ENCODE measurements at regions not wholly inside any gene's neighbourhood (a gene's known extent, or its start where the extent isn't known, plus 50 kb on each side); places are given as distances from the start of the nearest gene placed in this dataset.

GRCh38 chr12:60182354-60182753, 586.5 kb downstream of the SLC16A7 start:
- Histone ChIP-seq H3K27me3 (ENCODE audit: control insufficient read depth in 1 of 2, insufficient read depth in 2 of 2, low read length in 2 of 2) (no peaks in the 10 kb centered on the region), H3K9ac (ENCODE audit: low read length in 2 of 2) (no peak overlapping the region), H3K9me3 (ENCODE audit: control insufficient read depth in 2 of 2, low read length in 2 of 2) (no peaks in the 10 kb centered on the region), H3K4me3 (ENCODE audit: low read length in 2 of 2) (no peak overlapping the region), H3K4me1 (ENCODE audit: control insufficient read depth, insufficient read depth, low read length) (no peaks in the 10 kb centered on the region), H3K27ac (ENCODE audit: low read length) (no peak overlapping the region), H3K36me3 (ENCODE audit: control insufficient read depth in 2 of 2, insufficient read depth in 2 of 2, low read length in 2 of 2) (no peaks in the 10 kb centered on the region)

GRCh38 chr12:60184096-60184495, 588.3 kb downstream of the SLC16A7 start:
- H3K4me3 ChIP-seq (ENCODE audit: low read length in 2 of 2): no peak overlapping the region

GRCh38 chr12:60185060-60185459, 589.2 kb downstream of the SLC16A7 start:
- Histone ChIP-seq H3K27me3 (ENCODE audit: control insufficient read depth in 1 of 2, insufficient read depth in 2 of 2, low read length in 2 of 2) (no peaks in the 10 kb centered on the region), H3K9me3 (ENCODE audit: control insufficient read depth in 2 of 2, low read length in 2 of 2) (no peaks in the 10 kb centered on the region), H3K4me3 (ENCODE audit: low read length in 2 of 2) (no peak overlapping the region), H3K36me3 (ENCODE audit: control insufficient read depth in 2 of 2, insufficient read depth in 2 of 2, low read length in 2 of 2) (no peaks in the 10 kb centered on the region), H3K4me1 (ENCODE audit: control insufficient read depth, insufficient read depth, low read length) (no peaks in the 10 kb centered on the region), H3K27ac (ENCODE audit: low read length) (no peak overlapping the region), H3K9ac (ENCODE audit: low read length in 2 of 2) (no peak overlapping the region)

More at GRCh38 chr12:60184096-60184495, 588.3 kb downstream of the SLC16A7 start:
- H3K9me3 ChIP-seq (ENCODE audit: control insufficient read depth in 2 of 2, low read length in 2 of 2): no peaks in the 10 kb centered on the region
- H3K36me3 ChIP-seq (ENCODE audit: control insufficient read depth in 2 of 2, insufficient read depth in 2 of 2, low read length in 2 of 2): no peaks in the 10 kb centered on the region
- no peaks in the 10 kb centered on the region for H3K27me3 ChIP-seq (ENCODE audit: control insufficient read depth in 1 of 2, insufficient read depth in 2 of 2, low read length in 2 of 2)
- no peak overlapping the region for H3K9ac ChIP-seq (ENCODE audit: low read length in 2 of 2)
- H3K27ac ChIP-seq (ENCODE audit: low read length): no peak overlapping the region
- no peaks in the 10 kb centered on the region for H3K4me1 ChIP-seq (ENCODE audit: control insufficient read depth, insufficient read depth, low read length)

DNA sequence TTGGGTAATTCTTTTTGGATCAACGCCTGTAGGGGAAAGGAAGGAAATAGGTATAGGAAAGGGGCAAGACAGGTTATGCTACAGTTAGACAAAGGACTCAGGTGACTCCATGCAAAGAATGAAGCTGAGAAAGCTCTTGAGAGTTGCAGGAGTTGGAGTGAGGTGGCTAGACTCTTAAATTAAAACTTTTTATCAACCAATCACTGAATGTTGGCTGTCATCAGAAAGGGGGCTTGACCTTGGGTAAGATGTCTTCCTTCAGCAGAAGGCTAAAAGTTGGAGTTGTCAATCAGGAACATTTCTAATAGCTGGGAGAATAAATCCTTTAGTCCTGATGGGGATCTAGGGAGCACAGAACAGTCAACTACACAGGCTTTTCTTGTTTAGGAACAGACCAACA, 595.4 kb downstream of the SLC16A7 start:
- H3K27ac ChIP-seq (ENCODE audit: low read length): no peak overlapping the region
- H3K4me3 ChIP-seq (ENCODE audit: low read length in 2 of 2): no peak overlapping the region
- no peaks in the 10 kb centered on the region for H3K36me3 ChIP-seq (ENCODE audit: control insufficient read depth in 2 of 2, insufficient read depth in 2 of 2, low read length in 2 of 2)
- no peaks in the 10 kb centered on the region for H3K9me3 ChIP-seq (ENCODE audit: control insufficient read depth in 2 of 2, low read length in 2 of 2)
- H3K4me1 ChIP-seq (ENCODE audit: control insufficient read depth, insufficient read depth, low read length): no peaks in the 10 kb centered on the region
- no peak overlapping the region for H3K9ac ChIP-seq (ENCODE audit: low read length in 2 of 2)
- H3K27me3 ChIP-seq (ENCODE audit: control insufficient read depth in 1 of 2, insufficient read depth in 2 of 2, low read length in 2 of 2): no peaks in the 10 kb centered on the region

DNA sequence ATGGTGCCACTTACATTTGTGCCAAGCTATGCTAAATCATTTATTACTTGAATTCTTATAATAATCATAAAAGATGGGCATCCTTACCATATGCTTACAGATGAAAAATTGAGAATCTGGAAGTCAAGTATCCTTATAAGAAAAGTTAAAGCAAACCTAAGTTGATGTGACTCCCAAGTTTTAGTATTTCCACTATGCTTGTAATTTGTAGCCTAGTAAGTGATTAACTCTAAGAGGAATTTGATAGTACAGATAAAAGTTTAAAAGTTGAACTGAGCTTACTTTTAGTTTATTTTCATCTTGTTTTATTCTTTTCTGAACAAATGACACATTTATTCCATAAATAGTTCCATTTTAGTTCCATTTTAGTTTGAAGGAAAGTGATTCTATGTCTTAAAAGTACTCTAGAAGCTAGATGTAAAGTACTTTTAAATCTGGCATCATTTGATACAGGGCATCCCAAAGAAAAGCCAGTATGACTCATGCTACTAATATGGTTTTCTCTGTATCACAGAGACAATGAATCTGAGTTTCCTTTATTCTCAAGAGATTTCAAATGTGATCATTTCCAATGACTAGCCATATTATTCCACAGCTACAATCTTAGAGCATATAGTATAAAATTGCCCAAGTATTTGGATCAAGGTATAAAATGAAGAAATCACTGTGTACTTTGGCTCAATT, 596.0 kb downstream of the SLC16A7 start:
- no peak overlapping the region for H3K27ac ChIP-seq (ENCODE audit: low read length)
- no peaks in the 10 kb centered on the region for H3K9me3 ChIP-seq (ENCODE audit: control insufficient read depth in 2 of 2, low read length in 2 of 2)
- H3K27me3 ChIP-seq (ENCODE audit: control insufficient read depth in 1 of 2, insufficient read depth in 2 of 2, low read length in 2 of 2): no peaks in the 10 kb centered on the region
- no peak overlapping the region for H3K4me3 ChIP-seq (ENCODE audit: low read length in 2 of 2)
- no peaks in the 10 kb centered on the region for H3K36me3 ChIP-seq (ENCODE audit: control insufficient read depth in 2 of 2, insufficient read depth in 2 of 2, low read length in 2 of 2)
- H3K9ac ChIP-seq (ENCODE audit: low read length in 2 of 2): no peak overlapping the region
- no peaks in the 10 kb centered on the region for H3K4me1 ChIP-seq (ENCODE audit: control insufficient read depth, insufficient read depth, low read length)

- Histone ChIP-seq H3K27me3 (ENCODE audit: control insufficient read depth in 1 of 2, insufficient read depth in 2 of 2, low read length in 2 of 2) (no peaks in the 10 kb centered on the region), H3K9ac (ENCODE audit: low read length in 2 of 2) (no peak overlapping the region), H3K4me3 (ENCODE audit: low read length in 2 of 2) (no peak overlapping the region), H3K9me3 (ENCODE audit: control insufficient read depth in 2 of 2, low read length in 2 of 2) (no peaks in the 10 kb centered on the region), H3K4me1 (ENCODE audit: control insufficient read depth, insufficient read depth, low read length) (no peaks in the 10 kb centered on the region), H3K36me3 (ENCODE audit: control insufficient read depth in 2 of 2, insufficient read depth in 2 of 2, low read length in 2 of 2) (no peaks in the 10 kb centered on the region), H3K27ac (ENCODE audit: low read length) (no peak overlapping the region)
Measured at GRCh38 chr12:60194678-60195077, 598.8 kb downstream of the SLC16A7 start.

- Histone ChIP-seq H3K4me3 (ENCODE audit: low read length in 2 of 2) (no peak overlapping the region), H3K27ac (ENCODE audit: low read length) (no peak overlapping the region)
Measured at GRCh38 chr12:60195483-60195882, 599.7 kb downstream of the SLC16A7 start.

DNA sequence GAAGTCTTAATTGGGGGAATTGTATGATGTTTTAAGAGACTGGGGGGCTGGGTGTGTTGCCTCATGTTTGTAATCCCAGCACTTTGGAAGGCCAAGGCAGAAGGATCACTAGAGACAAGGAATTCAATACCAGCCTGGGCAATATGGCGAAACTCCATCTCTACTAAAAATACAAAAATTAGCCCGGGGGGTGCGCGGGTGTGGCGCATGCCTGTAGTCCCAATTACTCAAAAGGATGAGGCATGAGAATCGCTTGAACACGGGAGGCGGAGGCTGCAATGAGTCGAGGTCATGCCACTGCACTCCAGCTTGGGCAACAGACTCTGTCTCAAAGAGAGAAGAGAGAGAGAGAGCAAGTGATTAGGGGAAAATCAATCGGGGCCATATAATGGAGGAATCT, 600.5 kb downstream of the SLC16A7 start:
- Histone ChIP-seq H3K9me3 (ENCODE audit: control insufficient read depth in 2 of 2, low read length in 2 of 2) (no peaks in the 10 kb centered on the region), H3K4me1 (ENCODE audit: control insufficient read depth, insufficient read depth, low read length) (no peaks in the 10 kb centered on the region), H3K36me3 (ENCODE audit: control insufficient read depth in 2 of 2, insufficient read depth in 2 of 2, low read length in 2 of 2) (no peaks in the 10 kb centered on the region), H3K4me3 (ENCODE audit: low read length in 2 of 2) (no peak overlapping the region), H3K27me3 (ENCODE audit: control insufficient read depth in 1 of 2, insufficient read depth in 2 of 2, low read length in 2 of 2) (no peaks in the 10 kb centered on the region), H3K9ac (ENCODE audit: low read length in 2 of 2) (no peak overlapping the region), H3K27ac (ENCODE audit: low read length) (no peak overlapping the region)

More at GRCh38 chr12:60195483-60195882, 599.7 kb downstream of the SLC16A7 start:
- Histone ChIP-seq H3K27me3 (ENCODE audit: control insufficient read depth in 1 of 2, insufficient read depth in 2 of 2, low read length in 2 of 2) (no peaks in the 10 kb centered on the region), H3K36me3 (ENCODE audit: control insufficient read depth in 2 of 2, insufficient read depth in 2 of 2, low read length in 2 of 2) (no peaks in the 10 kb centered on the region), H3K9ac (ENCODE audit: low read length in 2 of 2) (no peak overlapping the region), H3K4me1 (ENCODE audit: control insufficient read depth, insufficient read depth, low read length) (no peaks in the 10 kb centered on the region), H3K9me3 (ENCODE audit: control insufficient read depth in 2 of 2, low read length in 2 of 2) (no peaks in the 10 kb centered on the region)

DNA sequence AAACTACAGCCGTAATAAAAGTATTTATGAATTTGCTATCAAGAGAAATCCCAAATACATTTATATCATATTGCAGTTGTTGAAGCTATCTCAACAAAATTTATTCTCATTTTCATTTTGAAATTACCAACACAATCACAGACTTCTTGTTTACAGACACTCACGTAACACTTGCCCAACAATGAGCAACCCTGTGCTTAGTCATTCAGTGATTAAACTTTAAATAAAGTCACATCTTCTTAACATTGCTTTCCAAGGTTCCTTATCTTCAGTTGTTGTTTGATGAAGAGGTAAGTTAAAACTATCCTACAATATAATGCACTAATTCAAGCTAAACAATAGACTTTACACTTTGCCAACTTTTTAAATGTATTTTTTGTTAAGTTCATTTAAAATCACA, 601.8 kb downstream of the SLC16A7 start:
- H3K27ac ChIP-seq (ENCODE audit: low read length): no peak overlapping the region
- no peak overlapping the region for H3K9ac ChIP-seq (ENCODE audit: low read length in 2 of 2)
- H3K4me1 ChIP-seq (ENCODE audit: control insufficient read depth, insufficient read depth, low read length): no peaks in the 10 kb centered on the region
- no peaks in the 10 kb centered on the region for H3K36me3 ChIP-seq (ENCODE audit: control insufficient read depth in 2 of 2, insufficient read depth in 2 of 2, low read length in 2 of 2)
- no peaks in the 10 kb centered on the region for H3K27me3 ChIP-seq (ENCODE audit: control insufficient read depth in 1 of 2, insufficient read depth in 2 of 2, low read length in 2 of 2)
- H3K9me3 ChIP-seq (ENCODE audit: control insufficient read depth in 2 of 2, low read length in 2 of 2): no peaks in the 10 kb centered on the region
- no peak overlapping the region for H3K4me3 ChIP-seq (ENCODE audit: low read length in 2 of 2)

DNA sequence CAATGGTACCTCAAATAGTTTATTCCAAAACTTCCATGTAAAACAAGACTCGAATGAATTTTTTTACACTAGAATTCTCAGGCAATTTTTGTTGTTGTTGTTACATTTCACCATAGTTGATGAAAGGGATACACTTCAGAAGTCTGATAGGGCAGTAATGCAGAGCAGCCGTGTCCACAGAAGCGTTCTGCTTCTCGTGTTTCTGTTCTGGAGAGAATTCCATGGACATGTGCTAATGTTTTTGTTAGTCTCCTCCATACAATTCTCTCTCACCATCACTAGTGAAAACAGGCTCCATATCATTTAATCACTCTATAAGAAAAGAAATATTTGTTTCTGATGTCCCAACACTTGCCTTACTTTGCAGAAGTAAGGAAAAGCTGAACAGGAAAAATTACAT, 606.1 kb downstream of the SLC16A7 start:
- Histone ChIP-seq H3K36me3 (ENCODE audit: control insufficient read depth in 2 of 2, insufficient read depth in 2 of 2, low read length in 2 of 2) (no peaks in the 10 kb centered on the region), H3K9ac (ENCODE audit: low read length in 2 of 2) (no peak overlapping the region), H3K4me1 (ENCODE audit: control insufficient read depth, insufficient read depth, low read length) (no peaks in the 10 kb centered on the region), H3K27me3 (ENCODE audit: control insufficient read depth in 1 of 2, insufficient read depth in 2 of 2, low read length in 2 of 2) (no peaks in the 10 kb centered on the region), H3K9me3 (ENCODE audit: control insufficient read depth in 2 of 2, low read length in 2 of 2) (no peaks in the 10 kb centered on the region), H3K27ac (ENCODE audit: low read length) (no peak overlapping the region), H3K4me3 (ENCODE audit: low read length in 2 of 2) (no peak overlapping the region)

GRCh38 chr12:60205500-60205899, 609.7 kb downstream of the SLC16A7 start:
- H3K4me3 ChIP-seq (ENCODE audit: low read length in 2 of 2): no peak overlapping the region
- no peak overlapping the region for H3K9ac ChIP-seq (ENCODE audit: low read length in 2 of 2)
- H3K27ac ChIP-seq (ENCODE audit: low read length): no peak overlapping the region
- H3K4me1 ChIP-seq (ENCODE audit: control insufficient read depth, insufficient read depth, low read length): no peaks in the 10 kb centered on the region
- H3K9me3 ChIP-seq (ENCODE audit: control insufficient read depth in 2 of 2, low read length in 2 of 2): no peaks in the 10 kb centered on the region
- H3K27me3 ChIP-seq (ENCODE audit: control insufficient read depth in 1 of 2, insufficient read depth in 2 of 2, low read length in 2 of 2): no peaks in the 10 kb centered on the region
- no peaks in the 10 kb centered on the region for H3K36me3 ChIP-seq (ENCODE audit: control insufficient read depth in 2 of 2, insufficient read depth in 2 of 2, low read length in 2 of 2)

All from stomach smooth muscle (tissue), 2 donors.